GM12891 (cell line): ENCODE measurements at regions not wholly inside any gene's neighbourhood (a gene's known extent, or its start where the extent isn't known, plus 50 kb on each side); places are given as distances from the start of the nearest gene placed in this dataset.

Experiments used
- PAX5 ChIP-seq: IDR thresholded peaks from 2 replicates; pipeline ENCODE4 v1.6.1; 2011; ENCODE audit warnings: low read length, moderate library complexity, mild to moderate bottlenecking; ENCODE audit not compliant: insufficient read depth, severe bottlenecking
- POLR2A ChIP-seq: IDR thresholded peaks from 2 replicates; pipeline ENCODE4 v1.6.1; 2011; ENCODE audit warnings: low read depth, low read length, control low read depth
- POLR2AphosphoS5 ChIP-seq: IDR thresholded peaks from 2 replicates; pipeline ENCODE4 v1.6.1; 2011; ENCODE audit warnings: low read depth, low read length, control low read depth
- POU2F2 ChIP-seq: IDR thresholded peaks from 2 replicates; pipeline ENCODE4 v1.6.1; 2011; ENCODE audit warnings: low read depth, mild to moderate bottlenecking, control low read depth, low read length, moderate library complexity
- TAF1 ChIP-seq: IDR thresholded peaks from 2 replicates; pipeline ENCODE4 v1.6.1; 2011; ENCODE audit warnings: low read depth, low read length, control low read depth

- TF ChIP-seq POLR2A: no peak
- no peak for TF ChIP-seq POLR2AphosphoS5
- TF ChIP-seq PAX5: no peak
- no peak for TF ChIP-seq POU2F2
- TF ChIP-seq TAF1: no peak
Observed at GRCh38 chr2:142422041-142422440, 291.2 kb upstream of the LRP1B start.
